T-cell (primary cell): ENCODE measurements at regions not wholly inside any gene's neighbourhood (a gene's known extent, or its start where the extent isn't known, plus 50 kb on each side); places are given as distances from the start of the nearest gene placed in this dataset.

Source experiments
- ATAC-seq, 4 experiments: fragments of 200-7000 bp in 3 of 4; fragments of 150-1000 bp in 1 of 4; cut with Tn5 transposase; replicated peaks in 1 of 4; 1 replicate in 3 of 4; 2 replicates in 1 of 4; pipeline ENCODE4 v1.10.0; 2021; ENCODE audit warnings: moderate library complexity in 3 of 4, mild to moderate bottlenecking in 2 of 4, moderate number of reproducible peaks in 1 of 4
- CTCF ChIA-PET, 2 donors: fragments of 300-600 bp; sonication (Branson Sonifier 250); formaldehyde crosslinking; loops; one replicate each; lab custom pipeline; 2022; ENCODE audit warnings: antibody characterized with exemption in 2 of 2; lab: Charles Lee
- POLR2A ChIA-PET, 2 donors: fragments of 300-600 bp; sonication (Branson Sonifier 250); formaldehyde crosslinking; loops; one replicate each; lab custom pipeline; 2022; ENCODE audit warnings: antibody characterized with exemption in 2 of 2; lab: Charles Lee
- DNase-seq, 35 experiments: peaks; one replicate each; pipeline versions ENCODE4 v3.0.0 to v3.0.0-alpha.2; 2013 to 2023
- H3K27ac ChIP-seq: one replicate; pipeline ENCODE4 v1.5.1; 2013; ENCODE audit warnings: low read length
- H3K27me3 ChIP-seq, 2 experiments: replicated peaks in 1 of 2; 1 replicate in 1 of 2; 2 replicates in 1 of 2; pipeline versions ENCODE4 v1.6.1 to v1.7.0; 2013; ENCODE audit warnings: low read length in 1 of 2, mixed read lengths in 1 of 2; ENCODE audit not compliant: control insufficient read depth in 2 of 2, insufficient read depth in 2 of 2; ENCODE audit errors: extremely low read depth in 1 of 2
- H3K36me3 ChIP-seq, 2 donors: 1 replicate in 1 of 2; 2 replicates in 1 of 2; pipeline versions ENCODE4 v1.6.1 to v1.7.0; 2013; ENCODE audit warnings: low read length in 1 of 2; ENCODE audit not compliant: control insufficient read depth in 2 of 2, insufficient read depth in 1 of 2; ENCODE audit errors: extremely low read depth in 1 of 2
- H3K4me1 ChIP-seq, 2 experiments: 1 replicate in 1 of 2; 2 replicates in 1 of 2; pipeline versions ENCODE4 v1.6.1 to v1.7.0; 2013; ENCODE audit warnings: low read length in 2 of 2, mixed read lengths in 1 of 2; ENCODE audit not compliant: insufficient read depth in 2 of 2, control insufficient read depth in 1 of 2; ENCODE audit errors: extremely low read depth in 1 of 2
- H3K4me3 ChIP-seq, 2 donors: 1 replicate in 1 of 2; 2 replicates in 1 of 2; pipeline versions ENCODE4 v1.5.1 to v1.7.0; 2013; ENCODE audit warnings: mild to moderate bottlenecking in 2 of 2, low read length in 1 of 2, moderate library complexity in 1 of 2; ENCODE audit not compliant: control insufficient read depth in 1 of 2; ENCODE audit errors: extremely low read depth in 1 of 2
- H3K9me3 ChIP-seq: 2 replicates; pipeline ENCODE4 v1.7.0; 2013
- H3K27ac Mint-ChIP-seq, 2 donors: one replicate each; pipeline ENCODE4 v1.8.0; 2020 to 2021; ENCODE audit warnings: mild to moderate bottlenecking in 2 of 2, mixed read lengths in 2 of 2
- H3K27me3 Mint-ChIP-seq, 2 donors: one replicate each; pipeline ENCODE4 v1.8.0; 2021 to 2022; ENCODE audit warnings: mixed read lengths in 2 of 2
- H3K36me3 Mint-ChIP-seq: one replicate; pipeline ENCODE4 v1.8.0; 2021; ENCODE audit warnings: mixed read lengths
- H3K4me1 Mint-ChIP-seq, 3 donors: one replicate each; pipeline ENCODE4 v1.8.0; 2020 to 2022; ENCODE audit warnings: mixed read lengths in 3 of 3, mild to moderate bottlenecking in 1 of 3
- H3K4me3 Mint-ChIP-seq, 3 donors: one replicate each; pipeline ENCODE4 v1.8.0; 2020 to 2022; ENCODE audit warnings: mild to moderate bottlenecking in 3 of 3, mixed read lengths in 3 of 3, moderate library complexity in 3 of 3
- H3K9me3 Mint-ChIP-seq, 3 donors: one replicate each; pipeline ENCODE4 v1.8.0; 2020 to 2022; ENCODE audit warnings: mixed read lengths in 3 of 3
- WGBS: methylation state at CpG from one replicate; pipeline ENCODE4 v1.1.5; 2013; ENCODE audit warnings: missing lambda C conversion rate; ENCODE audit not compliant: insufficient coverage; 5-methylcytosine and 5-hydroxymethylcytosine counted together

GRCh38 chr2:212902421-212902820, 249.0 kb downstream of the IKZF2 start:
- ATAC-seq (no peak), DNase-seq (no peak)
- no peaks in the 10 kb centered on the region for H3K9me3 Mint-ChIP-seq
- H3K36me3 ChIP-seq = no peaks in the 10 kb centered on the region
- ChIA-PET CTCF (no interaction called here), POLR2A (interaction anchor here in 1 of 2 donors (0.6 kb wide), 1 partner anchor 76 kb away, joined by 3 read pairs; no protein-coding TSS in a partner anchor)
- no peak overlapping the region for H3K4me3 Mint-ChIP-seq
- H3K27ac Mint-ChIP-seq = no peak overlapping the region
- H3K27me3 ChIP-seq = no peaks in the 10 kb centered on the region
- H3K27me3 Mint-ChIP-seq = no peaks in the 10 kb centered on the region
- WGBS = no CpG with 5 or more reads among the region's 3 CpGs
- no peaks in the 10 kb centered on the region for H3K4me1 Mint-ChIP-seq
- H3K9me3 ChIP-seq = no peaks in the 10 kb centered on the region
- H3K4me3 ChIP-seq = no peak overlapping the region
- no peaks in the 10 kb centered on the region for H3K36me3 Mint-ChIP-seq
- H3K4me1 ChIP-seq = no peaks in the 10 kb centered on the region
- H3K27ac ChIP-seq = no peak overlapping the region

- Mint-ChIP-seq H3K4me3 (no peak overlapping the region), H3K27me3 (no peaks in the 10 kb centered on the region), H3K4me1 (no peaks in the 10 kb centered on the region), H3K27ac (no peak overlapping the region), H3K9me3 (no peaks in the 10 kb centered on the region), H3K36me3 (no peaks in the 10 kb centered on the region)
- no peaks in the 10 kb centered on the region for H3K36me3 ChIP-seq
- H3K4me1 ChIP-seq = no peaks in the 10 kb centered on the region
- WGBS = no CpG with 5 or more reads among the region's 3 CpGs
- no peak overlapping the region for H3K4me3 ChIP-seq
- POLR2A ChIA-PET = interaction anchor here in 1 of 2 donors (0.6 kb wide), 1 partner anchor 77 kb away, joined by 3 read pairs; no protein-coding TSS in a partner anchor
- CTCF ChIA-PET = no interaction called here
- DNase-seq (no peak), ATAC-seq (no peak)
- no peak overlapping the region for H3K27ac ChIP-seq
- H3K9me3 ChIP-seq = no peaks in the 10 kb centered on the region
- H3K27me3 ChIP-seq = no peaks in the 10 kb centered on the region
Measured at GRCh38 chr2:212901604-212902275, 249.7 kb downstream of the IKZF2 start.

- CTCF ChIA-PET = no interaction called here
- H3K27ac Mint-ChIP-seq = no peak overlapping the region
- no peaks in the 10 kb centered on the region for H3K36me3 Mint-ChIP-seq
- Histone ChIP-seq H3K27ac (no peak overlapping the region), H3K36me3 (no peaks in the 10 kb centered on the region), H3K9me3 (no peaks in the 10 kb centered on the region), H3K27me3 (no peaks in the 10 kb centered on the region), H3K4me3 (no peak overlapping the region), H3K4me1 (no peaks in the 10 kb centered on the region)
- no peak for DNase-seq
- H3K4me1 Mint-ChIP-seq = no peaks in the 10 kb centered on the region
- POLR2A ChIA-PET = no interaction called here
- H3K27me3 Mint-ChIP-seq = no peaks in the 10 kb centered on the region
- H3K4me3 Mint-ChIP-seq = no peak overlapping the region
- WGBS = no CpG with 5 or more reads among the region's 1 CpG
- no peak for ATAC-seq
- no peaks in the 10 kb centered on the region for H3K9me3 Mint-ChIP-seq
Measured at GRCh38 chr2:212900715-212901114, 250.7 kb downstream of the IKZF2 start.

GRCh38 chr2:212898011-212898410, 253.4 kb downstream of the IKZF2 start:
- H3K4me1 Mint-ChIP-seq = no peaks in the 10 kb centered on the region
- no peaks in the 10 kb centered on the region for H3K36me3 ChIP-seq
- H3K27me3 Mint-ChIP-seq = no peaks in the 10 kb centered on the region
- H3K27ac Mint-ChIP-seq = no peak overlapping the region
- no peaks in the 10 kb centered on the region for H3K27me3 ChIP-seq
- ATAC-seq = no peak
- POLR2A ChIA-PET = no interaction called here
- H3K27ac ChIP-seq = no peak overlapping the region
- no peaks in the 10 kb centered on the region for H3K9me3 ChIP-seq
- H3K36me3 Mint-ChIP-seq = no peaks in the 10 kb centered on the region
- DNase-seq = no peak
- no peak overlapping the region for H3K4me3 ChIP-seq
- no peaks in the 10 kb centered on the region for H3K4me1 ChIP-seq
- WGBS = 100% methylated on average over 1 of the region's 3 CpGs
- no peaks in the 10 kb centered on the region for H3K9me3 Mint-ChIP-seq
- CTCF ChIA-PET = no interaction called here
- H3K4me3 Mint-ChIP-seq = no peak overlapping the region

GRCh38 chr2:212897296-212897695, 254.1 kb downstream of the IKZF2 start:
- ATAC-seq (no peak), DNase-seq (no peak)
- Histone ChIP-seq H3K27ac (no peak overlapping the region), H3K9me3 (no peaks in the 10 kb centered on the region), H3K4me3 (no peak overlapping the region), H3K4me1 (no peaks in the 10 kb centered on the region), H3K36me3 (no peaks in the 10 kb centered on the region), H3K27me3 (no peaks in the 10 kb centered on the region)
- no peaks in the 10 kb centered on the region for H3K36me3 Mint-ChIP-seq
- H3K4me1 Mint-ChIP-seq = no peaks in the 10 kb centered on the region
- no CpG with 5 or more reads among the region's 1 CpG for WGBS
- CTCF ChIA-PET = no interaction called here
- H3K9me3 Mint-ChIP-seq = no peaks in the 10 kb centered on the region
- H3K27me3 Mint-ChIP-seq = no peaks in the 10 kb centered on the region
- POLR2A ChIA-PET = interaction anchor here in 1 of 2 donors (0.5 kb wide), 1 partner anchor 250 kb away, joined by 3 read pairs; no protein-coding TSS in a partner anchor
- no peak overlapping the region for H3K4me3 Mint-ChIP-seq
- H3K27ac Mint-ChIP-seq = no peak overlapping the region

GRCh38 chr2:212894026-212894425, 257.4 kb downstream of the IKZF2 start:
- no peaks in the 10 kb centered on the region for H3K36me3 ChIP-seq
- Mint-ChIP-seq H3K36me3 (no peaks in the 10 kb centered on the region), H3K4me3 (no peak overlapping the region), H3K9me3 (no peaks in the 10 kb centered on the region), H3K4me1 (no peaks in the 10 kb centered on the region), H3K27ac (no peak overlapping the region), H3K27me3 (peaks cover 0 to 4% of the 10 kb centered on the region in 2 donors)
- no peak overlapping the region for H3K4me3 ChIP-seq
- no peaks in the 10 kb centered on the region for H3K27me3 ChIP-seq
- no CpG with 5 or more reads among the region's 1 CpG for WGBS
- POLR2A ChIA-PET = no interaction called here
- ATAC-seq = no peak
- no peak for DNase-seq
- H3K9me3 ChIP-seq = no peaks in the 10 kb centered on the region
- no peak overlapping the region for H3K27ac ChIP-seq
- no peaks in the 10 kb centered on the region for H3K4me1 ChIP-seq
- CTCF ChIA-PET = no interaction called here
